Progenitor cell of endocrine pancreas (in vitro differentiated cells): ENCODE measurements at regions not wholly inside any gene's neighbourhood (a gene's known extent, or its start where the extent isn't known, plus 50 kb on each side); places are given as distances from the start of the nearest gene placed in this dataset.

Experiments
- DNase-seq: peaks from one replicate; pipeline ENCODE4 v3.0.0; 2021; ENCODE audit warnings: low spot score; ENCODE audit not compliant: unreplicated experiment
- H3K27ac Mint-ChIP-seq: 2 replicates; pipeline ENCODE4 v1.8.0; 2021; ENCODE audit warnings: mild to moderate bottlenecking, moderate library complexity, mixed read lengths
- H3K27me3 Mint-ChIP-seq: 2 replicates; pipeline ENCODE4 v1.8.0; 2021; ENCODE audit warnings: mixed read lengths
- H3K36me3 Mint-ChIP-seq: 2 replicates; pipeline ENCODE4 v1.8.0; 2022; ENCODE audit warnings: mixed read lengths; ENCODE audit not compliant: insufficient read depth
- H3K4me1 Mint-ChIP-seq: 2 replicates; pipeline ENCODE4 v1.8.0; 2021; ENCODE audit warnings: low read depth, mixed read lengths
- H3K4me3 Mint-ChIP-seq: 2 replicates; pipeline ENCODE4 v1.8.0; 2021; ENCODE audit warnings: low read depth, mild to moderate bottlenecking, moderate library complexity, mixed read lengths
- H3K9me3 Mint-ChIP-seq: 2 replicates; pipeline ENCODE4 v1.8.0; 2021; ENCODE audit warnings: low read depth, mixed read lengths
- TF ChIP-seq, protein P1 (sequence below): fragments of 200-600 bp; sonication (generic); IDR thresholded peaks from one replicate; pipeline ENCODE4 v1.5.0; 2021; ENCODE audit warnings: antibody characterized with exemption, mild to moderate bottlenecking; ENCODE audit not compliant: unreplicated experiment

DNA sequence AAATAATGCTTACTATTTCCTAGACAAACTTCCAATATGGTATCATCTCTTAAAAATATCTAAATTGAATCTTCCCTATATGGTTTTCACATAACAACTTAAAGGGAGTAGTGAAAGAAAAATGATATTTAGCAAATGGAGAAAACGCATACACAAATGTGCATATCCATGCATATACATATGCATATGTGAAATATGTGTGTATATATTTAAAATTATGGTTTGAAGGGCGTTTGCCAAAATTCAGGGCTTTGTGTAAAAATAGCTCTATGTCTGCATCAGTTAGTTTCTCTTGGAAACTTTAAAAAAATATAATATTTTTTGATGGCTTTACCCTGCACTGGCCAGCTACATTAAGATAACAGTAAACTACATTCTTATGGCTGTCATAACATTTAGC, 986.7 kb downstream of the BCL11A start:
- Mint-ChIP-seq H3K4me1 (no peaks in the 10 kb centered on the region), H3K27ac (no peak overlapping the region), H3K27me3 (peaks cover 3% of the 10 kb centered on the region), H3K9me3 (no peaks in the 10 kb centered on the region), H3K36me3 (no peaks in the 10 kb centered on the region), H3K4me3 (no peak overlapping the region)
- DNase-seq, result no peak
- TF ChIP-seq, protein P1, sequence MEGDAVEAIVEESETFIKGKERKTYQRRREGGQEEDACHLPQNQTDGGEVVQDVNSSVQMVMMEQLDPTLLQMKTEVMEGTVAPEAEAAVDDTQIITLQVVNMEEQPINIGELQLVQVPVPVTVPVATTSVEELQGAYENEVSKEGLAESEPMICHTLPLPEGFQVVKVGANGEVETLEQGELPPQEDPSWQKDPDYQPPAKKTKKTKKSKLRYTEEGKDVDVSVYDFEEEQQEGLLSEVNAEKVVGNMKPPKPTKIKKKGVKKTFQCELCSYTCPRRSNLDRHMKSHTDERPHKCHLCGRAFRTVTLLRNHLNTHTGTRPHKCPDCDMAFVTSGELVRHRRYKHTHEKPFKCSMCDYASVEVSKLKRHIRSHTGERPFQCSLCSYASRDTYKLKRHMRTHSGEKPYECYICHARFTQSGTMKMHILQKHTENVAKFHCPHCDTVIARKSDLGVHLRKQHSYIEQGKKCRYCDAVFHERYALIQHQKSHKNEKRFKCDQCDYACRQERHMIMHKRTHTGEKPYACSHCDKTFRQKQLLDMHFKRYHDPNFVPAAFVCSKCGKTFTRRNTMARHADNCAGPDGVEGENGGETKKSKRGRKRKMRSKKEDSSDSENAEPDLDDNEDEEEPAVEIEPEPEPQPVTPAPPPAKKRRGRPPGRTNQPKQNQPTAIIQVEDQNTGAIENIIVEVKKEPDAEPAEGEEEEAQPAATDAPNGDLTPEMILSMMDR, result no peak

DNA sequence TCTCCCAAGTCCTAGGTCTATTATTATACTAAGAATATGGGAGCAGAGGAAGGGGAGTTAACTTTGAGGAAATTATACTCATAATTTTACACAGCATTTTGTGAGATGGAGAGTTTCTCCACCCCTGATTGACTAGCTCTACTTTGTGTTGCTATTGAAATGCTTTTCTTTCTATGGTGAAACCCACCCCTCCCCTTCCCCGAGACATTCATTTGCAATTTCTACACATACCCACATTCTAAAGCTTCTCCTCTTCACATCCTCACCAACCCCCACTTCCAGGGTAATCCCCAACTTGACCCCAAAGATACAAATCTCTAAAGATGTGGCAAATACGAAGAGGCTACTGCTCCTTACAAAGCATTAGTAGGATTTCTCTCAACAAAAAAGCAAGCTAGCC, 992.2 kb downstream of the BCL11A start:
- Mint-ChIP-seq H3K36me3 (no peaks in the 10 kb centered on the region), H3K27ac (no peak overlapping the region), H3K27me3 (no peaks in the 10 kb centered on the region), H3K4me1 (no peaks in the 10 kb centered on the region), H3K4me3 (no peak overlapping the region), H3K9me3 (no peaks in the 10 kb centered on the region)
- TF ChIP-seq, protein P1, result no peak
- DNase-seq, result no peak

DNA sequence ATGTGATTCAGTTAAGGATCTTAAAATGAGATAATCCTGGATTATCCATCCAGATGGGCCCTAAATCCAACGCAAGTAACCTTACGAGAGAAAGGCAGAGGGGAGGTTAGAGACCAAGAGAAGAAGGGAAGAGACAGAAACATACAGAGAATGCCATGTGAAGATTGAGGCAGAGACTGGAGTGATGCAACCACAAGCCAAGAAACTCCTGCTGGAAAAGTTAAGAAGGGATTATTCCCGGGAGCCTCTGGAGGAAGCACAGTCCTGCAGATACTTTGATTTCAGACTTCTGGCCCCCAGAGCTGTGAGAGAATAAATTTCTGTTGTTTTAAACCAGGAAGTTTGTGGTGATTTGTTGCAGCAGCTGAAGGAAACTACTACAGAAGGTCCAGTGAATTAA, 992.7 kb downstream of the BCL11A start:
- DNase-seq, result no peak
- H3K36me3 Mint-ChIP-seq, result no peaks in the 10 kb centered on the region
- H3K4me3 Mint-ChIP-seq, result no peak overlapping the region
- no peaks in the 10 kb centered on the region for H3K27me3 Mint-ChIP-seq
- H3K4me1 Mint-ChIP-seq, result no peaks in the 10 kb centered on the region
- no peak overlapping the region for H3K27ac Mint-ChIP-seq
- H3K9me3 Mint-ChIP-seq, result no peaks in the 10 kb centered on the region
- TF ChIP-seq, protein P1, result no peak

DNA sequence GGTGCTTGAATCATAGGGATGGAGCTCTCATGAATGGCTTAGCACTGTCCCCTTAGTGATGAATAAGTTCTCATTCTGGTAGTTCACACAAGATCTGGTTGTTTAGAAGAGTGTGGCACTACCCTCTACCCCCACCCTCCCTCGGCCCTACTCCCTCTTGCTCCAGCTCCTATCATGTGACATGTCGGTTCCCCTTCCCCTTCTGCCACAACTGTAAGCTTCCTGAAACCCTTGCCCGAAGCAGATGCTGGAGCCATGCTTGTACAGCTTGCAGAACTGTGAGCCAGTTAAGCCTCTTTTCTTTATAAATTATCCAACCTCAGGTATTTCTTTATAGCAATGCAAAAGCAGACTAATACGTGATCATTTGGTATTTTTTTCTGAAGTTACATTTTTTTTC, 1012.6 kb downstream of the BCL11A start:
- H3K27me3 Mint-ChIP-seq, result no peaks in the 10 kb centered on the region
- TF ChIP-seq, protein P1, result no peak
- no peaks in the 10 kb centered on the region for H3K4me1 Mint-ChIP-seq
- H3K9me3 Mint-ChIP-seq, result no peaks in the 10 kb centered on the region
- H3K36me3 Mint-ChIP-seq, result no peaks in the 10 kb centered on the region
- H3K4me3 Mint-ChIP-seq, result no peak overlapping the region
- no peak for DNase-seq
- H3K27ac Mint-ChIP-seq, result no peak overlapping the region

DNA sequence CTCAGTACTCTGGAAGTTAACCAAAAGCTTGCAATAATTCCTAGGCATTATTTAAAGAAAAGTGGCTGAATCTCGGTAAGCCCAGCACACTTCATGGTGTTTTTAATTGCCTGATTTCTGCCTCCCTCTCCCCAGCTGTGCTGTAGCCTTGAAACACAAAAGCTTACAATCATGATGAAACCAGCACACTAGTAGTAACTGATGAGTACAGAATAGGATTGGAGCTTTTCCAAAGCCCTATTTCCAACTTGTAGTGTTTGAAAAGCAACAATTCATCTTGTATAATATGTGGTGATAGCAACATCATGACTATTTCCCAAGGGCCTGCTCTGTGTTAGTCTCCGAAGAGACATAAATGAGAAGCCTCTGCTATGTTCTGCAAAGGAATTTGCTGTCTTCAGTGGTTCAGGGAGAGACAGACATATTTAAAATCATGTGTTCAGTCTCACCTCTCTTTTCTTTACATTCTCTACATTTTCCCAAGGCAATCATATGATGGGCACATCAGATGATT, 1015.0 kb downstream of the BCL11A start:
- H3K36me3 Mint-ChIP-seq, result no peaks in the 10 kb centered on the region
- no peak for DNase-seq
- no peaks in the 10 kb centered on the region for H3K9me3 Mint-ChIP-seq
- H3K4me3 Mint-ChIP-seq, result no peak overlapping the region
- TF ChIP-seq, protein P1, result no peak
- H3K27me3 Mint-ChIP-seq, result no peaks in the 10 kb centered on the region
- no peak overlapping the region for H3K27ac Mint-ChIP-seq
- no peaks in the 10 kb centered on the region for H3K4me1 Mint-ChIP-seq
